GM18517 (cell line): ENCODE measurements at regions not wholly inside any gene's neighbourhood (a gene's known extent, or its start where the extent isn't known, plus 50 kb on each side); places are given as distances from the start of the nearest gene placed in this dataset.
A peak's percentile ranks its signal among the peaks of the same experiment; 100 is the strongest.

Source experiments
- ATAC-seq: cut with Tn5 transposase; IDR thresholded peaks from one replicate; pipeline ENCODE4 v1.9.1; 2021; ENCODE audit warnings: mild to moderate bottlenecking, moderate library complexity; ENCODE audit not compliant: unreplicated experiment

- ATAC-seq = no peak
These were observed 63.5 kb downstream of the DNTTIP2 start for GRCh38 chr1:93815366-93816110.

GRCh38 chr1:93814795-93815340 lies 64.1 kb downstream of the DNTTIP2 start:
- ATAC-seq = no peak

GRCh38 chr1:93814059-93814794 lies 64.8 kb downstream of the DNTTIP2 start:
- ATAC-seq = peak; percentile 72

- no peak for ATAC-seq
These were observed 65.9 kb downstream of the DNTTIP2 start for GRCh38 chr1:93813076-93813475.

- ATAC-seq = no peak
These were observed 67.5 kb downstream of the DNTTIP2 start for GRCh38 chr1:93811326-93812065.

- no peak for ATAC-seq
These were observed 68.7 kb downstream of the DNTTIP2 start for GRCh38 chr1:93810316-93810715.

GRCh38 chr1:93808871-93809270 lies 70.1 kb downstream of the DNTTIP2 start:
- no peak for ATAC-seq

GRCh38 chr1:93807311-93807930 lies 71.6 kb downstream of the DNTTIP2 start:
- no peak for ATAC-seq

- ATAC-seq = no peak
These were observed 73.9 kb downstream of the DNTTIP2 start for GRCh38 chr1:93805027-93805610.

GRCh38 chr1:93804412-93804811 lies 74.6 kb downstream of the DNTTIP2 start:
- no peak for ATAC-seq

GRCh38 chr1:93801471-93801870 lies 77.5 kb downstream of the DNTTIP2 start:
- no peak for ATAC-seq

GRCh38 chr1:93800856-93801255 lies 78.2 kb downstream of the DNTTIP2 start:
- ATAC-seq = no peak

- ATAC-seq = no peak
These were observed 80.7 kb downstream of the DNTTIP2 start for GRCh38 chr1:93798291-93798690.

- ATAC-seq = no peak
These were observed 94.5 kb downstream of the DNTTIP2 start for GRCh38 chr1:93784538-93784937.

GRCh38 chr1:93783876-93784275 lies 95.1 kb downstream of the DNTTIP2 start:
- ATAC-seq = no peak

- ATAC-seq = no peak
These were observed 98.0 kb upstream of the BCAR3 start for GRCh38 chr1:93779540-93780165.

GRCh38 chr1:93778457-93778856 lies 96.8 kb upstream of the BCAR3 start:
- ATAC-seq = no peak

GRCh38 chr1:93777255-93777654 lies 95.6 kb upstream of the BCAR3 start:
- no peak for ATAC-seq

GRCh38 chr1:93776728-93777127 lies 95.1 kb upstream of the BCAR3 start:
- ATAC-seq = no peak

- no peak for ATAC-seq
These were observed 93.6 kb upstream of the BCAR3 start for GRCh38 chr1:93775224-93775623.
